Duodenal mucosa (tissue), 2 donors: ENCODE measurements at regions not wholly inside any gene's neighbourhood (a gene's known extent, or its start where the extent isn't known, plus 50 kb on each side); places are given as distances from the start of the nearest gene placed in this dataset.
"Not testable (repeated sequence)": the region's sequence is repeated elsewhere in the genome, so short reads cannot be mapped to it uniquely, and the experiment has no call there.

Source experiments
- H3K27ac ChIP-seq: one replicate; pipeline ENCODE4 v1.7.0; 2013; ENCODE audit warnings: low read depth, low read length
- H3K27me3 ChIP-seq, 2 donors: one replicate each; pipeline ENCODE4 v1.7.0; 2013; ENCODE audit warnings: low read length in 2 of 2, control low read depth in 1 of 2; ENCODE audit not compliant: insufficient read depth in 2 of 2, control insufficient read depth in 1 of 2
- H3K36me3 ChIP-seq, 2 donors: one replicate each; pipeline ENCODE4 v1.7.0; 2013; ENCODE audit warnings: low read length in 2 of 2, control low read depth in 1 of 2; ENCODE audit not compliant: insufficient read depth in 2 of 2, control insufficient read depth in 1 of 2
- H3K4me1 ChIP-seq, 2 donors: one replicate each; pipeline ENCODE4 v1.7.0; 2013; ENCODE audit warnings: low read length in 2 of 2, control low read depth in 1 of 2; ENCODE audit not compliant: insufficient read depth in 2 of 2, control insufficient read depth in 1 of 2
- H3K4me3 ChIP-seq, 2 donors: one replicate each; pipeline ENCODE4 v1.7.0; 2013; ENCODE audit warnings: low read length in 2 of 2, low read depth in 1 of 2
- H3K9ac ChIP-seq, 2 donors: one replicate each; pipeline ENCODE4 v1.7.0; 2013; ENCODE audit warnings: low read length in 2 of 2, low read depth in 1 of 2
- H3K9me3 ChIP-seq, 2 donors: one replicate each; pipeline ENCODE4 v1.7.0; 2013; ENCODE audit warnings: low read length in 2 of 2, control low read depth in 1 of 2; ENCODE audit not compliant: control insufficient read depth in 1 of 2

DNA sequence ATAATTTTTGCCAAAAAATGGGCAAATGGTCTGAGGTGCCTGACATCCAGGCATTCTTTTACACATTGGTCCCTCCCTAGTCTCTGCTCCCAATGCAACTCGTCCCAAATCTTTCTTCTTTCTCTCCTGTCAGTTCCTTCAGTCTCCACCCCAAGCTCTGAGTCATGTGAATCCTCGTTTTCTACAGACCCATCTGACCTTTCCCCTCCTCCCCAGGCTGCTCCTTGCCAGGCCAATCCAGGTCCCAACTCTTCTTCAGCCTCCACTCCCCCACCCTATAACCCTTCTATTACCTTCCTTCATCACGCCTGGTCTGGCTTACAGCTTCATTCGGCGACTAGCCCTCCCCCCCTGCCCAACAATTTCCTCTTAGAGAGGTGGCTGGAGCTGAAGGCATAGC lies 55.3 kb downstream of the BBS10 start:
- not testable (repeated sequence) for H3K9me3 ChIP-seq, H3K36me3 ChIP-seq, H3K4me3 ChIP-seq, H3K27ac ChIP-seq, H3K27me3 ChIP-seq, H3K9ac ChIP-seq, H3K4me1 ChIP-seq

DNA sequence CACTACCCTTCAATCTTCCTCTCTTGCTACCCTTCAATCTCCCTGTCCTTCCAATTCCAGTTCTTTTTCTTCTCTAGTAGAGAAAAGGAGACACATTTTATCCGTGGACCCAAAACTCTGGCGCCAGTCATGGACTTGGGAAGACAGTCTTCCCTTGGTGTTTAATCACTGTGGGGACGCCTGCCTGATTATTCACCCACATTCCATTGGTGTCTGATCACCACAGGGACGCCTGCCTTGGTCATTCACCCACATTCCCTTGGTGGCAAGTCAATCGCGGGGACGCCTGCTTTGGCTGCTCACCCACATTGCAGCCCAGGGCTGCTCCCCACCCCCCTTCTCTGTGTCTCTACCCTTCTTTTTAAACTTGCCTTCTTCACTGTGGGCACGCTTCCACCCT lies 55.9 kb downstream of the BBS10 start:
- H3K4me3 ChIP-seq, H3K4me1 ChIP-seq, H3K27me3 ChIP-seq, H3K9ac ChIP-seq, H3K27ac ChIP-seq, H3K36me3 ChIP-seq, H3K9me3 ChIP-seq: not testable (repeated sequence)

DNA sequence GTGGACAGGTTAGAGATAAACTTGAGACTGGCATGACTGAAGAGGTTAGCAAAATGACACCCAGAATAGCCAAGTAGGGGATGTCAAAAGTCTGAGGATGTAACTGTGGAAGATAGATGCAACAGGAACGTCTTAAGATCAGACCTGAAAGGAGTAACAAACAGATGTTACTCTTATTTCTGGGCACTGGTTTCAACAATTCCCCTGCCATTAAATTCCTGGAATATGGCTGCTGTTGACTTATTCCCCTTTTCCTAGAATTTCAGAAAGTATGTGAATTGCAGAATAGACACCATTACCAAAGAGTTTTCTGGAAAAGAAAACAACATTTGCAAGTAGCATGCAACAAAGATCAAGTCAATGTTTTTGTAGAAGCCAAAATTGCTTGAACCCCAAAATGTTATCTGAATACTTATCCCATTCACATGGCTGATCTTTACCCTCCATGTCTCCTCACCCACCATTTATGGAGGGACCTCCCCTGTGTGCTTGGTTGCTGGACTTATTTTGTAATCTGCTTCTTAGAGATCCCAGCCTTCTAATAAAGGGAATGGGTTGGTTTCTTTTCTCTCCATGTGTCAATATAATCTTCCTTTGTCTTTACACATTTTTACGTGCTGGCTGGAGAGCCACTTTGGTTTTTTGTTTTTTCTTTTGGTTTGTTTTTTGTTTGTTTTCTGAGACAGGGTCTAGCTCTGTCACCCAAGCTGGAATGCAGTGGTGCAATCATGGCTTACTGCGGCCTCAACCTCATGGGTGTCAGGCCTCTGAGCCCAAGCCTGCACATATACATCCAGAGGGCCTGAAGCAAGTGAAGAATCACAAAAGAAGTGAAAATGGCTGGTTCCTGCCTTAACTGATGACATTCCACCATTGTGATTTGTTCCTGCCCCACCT lies 57.0 kb downstream of the BBS10 start:
- Histone ChIP-seq H3K27ac (no peak overlapping the region), H3K4me1 (no peaks in the 10 kb centered on the region)

DNA sequence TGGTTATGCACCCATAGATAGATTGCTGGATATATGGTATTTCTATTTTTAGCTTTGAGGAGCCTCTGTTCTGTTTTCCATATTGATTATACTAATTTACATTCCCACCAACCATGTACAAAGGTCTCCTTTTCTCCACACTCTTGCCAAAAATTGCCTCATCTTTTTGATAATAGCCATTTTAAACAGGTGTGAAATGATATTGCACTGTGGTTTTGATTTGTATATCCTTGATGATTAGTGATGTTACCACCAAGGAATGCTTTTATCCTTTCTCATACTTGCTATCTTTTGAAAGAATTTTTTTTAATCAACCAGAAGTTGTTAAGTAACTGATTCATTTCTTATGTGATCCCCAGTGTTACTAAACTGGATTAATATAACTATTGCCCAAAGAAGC lies 60.0 kb downstream of the BBS10 start:
- Histone ChIP-seq H3K36me3 (no peaks in the 10 kb centered on the region), H3K27me3 (no peaks in the 10 kb centered on the region), H3K4me1 (no peaks in the 10 kb centered on the region), H3K27ac (no peak overlapping the region), H3K9me3 (no peaks in the 10 kb centered on the region), H3K4me3 (no peak overlapping the region), H3K9ac (no peak overlapping the region)

More for the DNA sequence above, 57.0 kb downstream of the BBS10 start:
- Histone ChIP-seq H3K9me3 (no peaks in the 10 kb centered on the region), H3K4me3 (no peak overlapping the region), H3K27me3 (no peaks in the 10 kb centered on the region), H3K36me3 (no peaks in the 10 kb centered on the region), H3K9ac (no peak overlapping the region)

DNA sequence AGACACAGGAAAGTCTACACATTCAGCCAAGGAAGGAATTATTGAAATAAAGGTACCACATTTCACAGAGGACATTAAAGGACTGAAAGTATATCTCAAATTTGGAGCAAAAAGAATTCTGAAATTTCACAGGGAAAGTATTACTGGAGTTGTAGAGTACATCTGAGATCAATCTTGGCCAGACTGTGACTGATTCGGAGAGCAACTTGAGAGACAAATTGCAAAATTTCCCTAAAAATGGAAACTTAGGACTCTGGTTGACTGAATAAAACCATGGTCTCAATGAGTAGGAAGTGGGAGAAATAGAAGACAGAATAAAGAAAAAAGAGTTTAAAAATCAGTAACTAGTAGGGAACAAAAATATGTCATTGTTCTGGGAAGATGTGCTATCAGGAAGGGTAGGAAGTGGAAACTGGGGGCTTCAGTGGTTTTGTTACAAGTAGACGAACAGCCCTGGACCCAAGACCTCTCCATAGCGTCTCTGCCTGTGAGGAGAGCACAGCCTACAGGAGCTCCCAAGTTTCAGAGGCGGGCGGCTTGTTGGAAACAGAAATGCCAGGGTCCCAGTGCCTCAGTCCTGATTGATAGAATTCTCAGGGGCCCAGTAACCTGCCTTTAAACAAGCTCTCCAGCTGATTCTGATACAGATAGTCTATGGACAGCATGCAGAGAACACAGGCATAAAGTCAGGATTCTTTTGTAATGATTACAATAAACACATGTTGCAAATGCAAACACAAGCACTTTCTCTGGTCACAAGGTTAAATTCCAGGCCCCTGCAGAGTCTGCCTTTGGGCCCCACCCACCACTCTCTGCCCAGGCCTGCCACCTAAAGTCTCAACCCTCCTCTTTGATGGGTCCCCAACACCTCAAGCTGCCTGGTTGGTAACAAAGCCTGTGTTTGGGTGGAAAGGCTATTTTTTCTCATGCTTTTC lies 63.1 kb downstream of the BBS10 start:
- Histone ChIP-seq H3K36me3 (no peaks in the 10 kb centered on the region), H3K27ac (no peak overlapping the region), H3K4me1 (no peaks in the 10 kb centered on the region), H3K4me3 (no peak overlapping the region), H3K27me3 (no peaks in the 10 kb centered on the region), H3K9me3 (no peaks in the 10 kb centered on the region), H3K9ac (no peak overlapping the region)

DNA sequence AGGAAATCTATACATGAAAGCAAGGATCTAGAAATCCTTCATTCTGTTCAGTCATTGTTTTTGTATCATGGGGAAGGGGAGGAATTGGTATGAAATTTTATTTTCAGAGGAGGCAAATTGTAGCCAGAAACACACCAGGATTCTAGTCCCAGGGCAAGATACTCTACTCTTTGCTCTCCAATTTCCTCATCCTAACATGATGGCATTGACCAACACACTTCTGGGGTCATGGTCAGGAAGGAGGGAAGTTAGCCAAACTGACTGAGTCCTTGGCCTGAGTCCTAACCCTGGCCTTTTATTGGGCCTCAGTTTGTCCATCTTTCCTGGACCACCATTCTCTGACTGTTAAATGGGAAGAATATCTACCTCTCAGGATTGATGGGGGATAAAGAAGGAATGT lies 65.5 kb downstream of the BBS10 start:
- Histone ChIP-seq H3K36me3 (no peaks in the 10 kb centered on the region), H3K27ac (no peak overlapping the region)

DNA sequence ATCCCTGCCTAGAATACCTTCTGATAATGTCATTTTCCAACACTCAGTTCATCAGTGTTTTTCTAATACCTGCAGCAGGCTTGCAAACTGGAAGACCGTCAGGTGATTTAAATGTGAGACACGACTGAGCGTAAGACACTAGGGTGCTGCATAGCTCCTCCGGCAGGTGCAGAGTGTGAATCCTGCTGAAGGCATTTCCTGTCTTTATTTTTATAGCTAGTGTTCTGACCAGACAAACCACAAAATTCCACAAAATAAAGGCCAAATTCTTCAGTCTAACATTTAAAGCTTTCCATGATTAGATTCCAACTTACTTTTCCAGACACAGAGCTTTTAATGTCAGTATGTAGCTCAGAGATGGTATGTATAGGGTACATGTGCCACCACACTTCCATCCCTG lies 70.7 kb downstream of the BBS10 start:
- no peaks in the 10 kb centered on the region for H3K27me3 ChIP-seq
- no peak overlapping the region for H3K27ac ChIP-seq
- no peaks in the 10 kb centered on the region for H3K36me3 ChIP-seq
- H3K4me3 ChIP-seq: no peak overlapping the region
- H3K9me3 ChIP-seq: no peaks in the 10 kb centered on the region
- H3K4me1 ChIP-seq: no peaks in the 10 kb centered on the region
- H3K9ac ChIP-seq: no peak overlapping the region

More for the DNA sequence above, 65.5 kb downstream of the BBS10 start:
- Histone ChIP-seq H3K4me3 (no peak overlapping the region), H3K4me1 (no peaks in the 10 kb centered on the region), H3K9ac (no peak overlapping the region), H3K27me3 (no peaks in the 10 kb centered on the region), H3K9me3 (no peaks in the 10 kb centered on the region)

DNA sequence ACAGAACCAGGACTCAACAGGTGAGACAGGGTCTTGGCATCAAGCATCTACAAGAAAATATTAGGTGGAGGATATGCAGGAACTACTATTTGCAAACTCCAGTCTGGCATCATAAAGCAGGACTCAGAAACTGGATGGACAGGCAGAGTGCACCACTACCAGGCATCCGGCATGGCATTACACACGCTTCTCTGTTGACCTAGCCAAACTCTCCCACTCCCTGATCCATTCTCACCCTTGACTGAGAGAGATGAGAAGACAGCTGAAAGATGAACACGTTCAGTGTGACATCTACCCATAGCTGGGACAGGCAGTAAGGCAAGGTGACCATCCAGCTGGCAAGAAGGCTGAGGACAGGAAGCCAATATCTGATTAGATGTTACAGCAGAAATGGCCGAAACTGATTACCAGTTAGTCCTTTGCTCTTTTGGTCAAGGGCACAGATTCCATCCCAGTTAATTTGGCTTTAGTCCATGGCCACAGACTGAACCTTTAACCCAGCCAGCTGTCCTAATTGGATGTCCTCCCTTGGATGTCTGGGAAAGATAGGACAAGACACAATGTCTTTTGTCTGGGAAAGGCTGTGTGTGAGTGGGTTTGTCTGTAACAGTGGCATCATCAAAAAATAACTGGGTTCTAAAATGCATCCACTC lies 71.6 kb downstream of the BBS10 start:
- H3K27ac ChIP-seq: no peak overlapping the region
- no peak overlapping the region for H3K4me3 ChIP-seq
- no peak overlapping the region for H3K9ac ChIP-seq
- no peaks in the 10 kb centered on the region for H3K27me3 ChIP-seq
- H3K4me1 ChIP-seq: no peaks in the 10 kb centered on the region
- H3K9me3 ChIP-seq: no peaks in the 10 kb centered on the region
- no peaks in the 10 kb centered on the region for H3K36me3 ChIP-seq

DNA sequence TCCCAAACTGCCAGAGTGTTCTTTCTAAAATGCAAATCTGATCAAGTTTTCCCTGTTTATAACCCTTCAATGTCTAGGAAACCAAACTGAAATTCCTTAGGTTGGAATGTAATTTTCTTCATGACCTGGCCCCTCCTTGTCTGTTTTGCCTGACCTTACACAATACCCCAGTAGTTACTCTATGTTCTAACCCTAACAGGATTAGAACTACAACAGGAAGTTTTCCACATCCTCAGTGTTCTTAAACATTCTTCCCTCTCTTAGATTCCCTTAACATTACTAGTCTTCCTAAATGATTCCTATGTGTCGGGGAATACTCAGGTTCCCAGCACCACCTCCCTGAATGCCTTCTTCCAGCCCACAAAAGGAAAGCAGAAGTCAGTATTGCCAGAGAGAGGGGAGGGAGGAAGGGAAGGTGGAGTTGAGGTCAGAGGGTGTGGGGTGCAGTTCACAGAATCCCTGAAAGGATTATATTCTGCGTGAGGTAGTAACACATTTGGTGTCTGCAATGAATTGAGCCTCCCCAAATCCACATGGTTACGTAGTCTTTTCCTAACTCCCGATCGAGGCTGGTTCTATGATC lies 72.6 kb downstream of the BBS10 start:
- Histone ChIP-seq H3K27me3 (no peaks in the 10 kb centered on the region), H3K9ac (no peak overlapping the region), H3K4me3 (no peak overlapping the region), H3K4me1 (no peaks in the 10 kb centered on the region), H3K36me3 (no peaks in the 10 kb centered on the region), H3K9me3 (no peaks in the 10 kb centered on the region), H3K27ac (no peak overlapping the region)
